Stimulated activated CD8-positive, alpha-beta memory T cell treated with anti-CD3 and anti-CD28 coated beads, Interleukin-7, amount 100 ng/mL, for 4 hours (primary cell): ENCODE measurements at regions not wholly inside any gene's neighbourhood (a gene's known extent, or its start where the extent isn't known, plus 50 kb on each side); places are given as distances from the start of the nearest gene placed in this dataset.

ENCODE experiments used
- DNase-seq, 2 donors: peaks; one replicate each; pipeline ENCODE4 v3.0.0-alpha.2; 2020; ENCODE audit warnings: low read depth in 2 of 2

GRCh38 chr2:126392889-126393288, 263.1 kb upstream of the GYPC start:
- no peak for DNase-seq

DNA sequence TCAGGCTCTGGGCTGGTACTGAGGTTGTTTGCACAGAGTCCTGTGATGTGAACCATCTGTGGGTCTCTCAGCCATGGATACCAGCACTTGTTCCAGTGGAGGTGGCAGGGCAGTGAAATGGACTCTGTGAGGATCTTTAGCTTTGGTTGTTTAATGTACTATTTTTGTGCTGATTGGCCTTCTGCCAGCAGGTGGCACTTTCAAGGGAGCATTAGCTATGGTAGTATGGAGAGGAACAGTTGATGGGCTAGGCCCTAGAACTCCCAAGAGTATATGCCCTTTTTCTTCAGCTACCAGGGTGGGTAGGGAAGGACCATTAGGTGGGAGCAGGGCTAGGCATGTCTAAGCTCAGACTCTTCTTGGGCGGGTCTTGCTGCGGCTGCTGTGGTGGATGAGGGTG, 257.0 kb upstream of the GYPC start:
- no peak for DNase-seq

DNA sequence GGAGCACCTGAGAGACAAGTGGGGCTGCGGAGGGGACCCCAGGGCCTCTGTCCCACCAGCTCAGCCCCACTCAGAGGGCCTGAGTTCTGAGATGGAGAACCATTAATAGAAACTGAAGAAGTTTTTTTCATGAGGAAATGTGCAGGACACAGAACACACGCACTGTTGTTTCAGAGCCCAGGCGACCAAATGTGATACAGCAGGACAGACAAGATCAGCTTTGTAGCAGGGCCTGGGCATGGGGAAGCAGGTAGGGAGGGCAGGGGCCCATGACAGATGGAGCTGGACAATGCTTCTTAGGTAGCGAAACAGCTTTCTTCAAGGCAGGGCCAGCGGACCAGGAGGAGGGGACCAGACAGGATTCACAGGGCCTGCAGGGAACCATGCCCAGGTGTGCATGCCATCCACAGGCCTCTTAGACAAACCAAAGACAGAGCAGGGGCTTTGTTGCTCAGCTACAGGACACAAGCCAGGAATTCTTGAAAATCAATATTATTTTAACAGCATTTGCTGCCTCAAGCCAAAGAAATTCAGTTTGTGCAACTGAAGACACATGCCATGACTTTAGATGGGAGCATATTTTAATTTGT, 252.8 kb upstream of the GYPC start:
- DNase-seq = no peak

DNA sequence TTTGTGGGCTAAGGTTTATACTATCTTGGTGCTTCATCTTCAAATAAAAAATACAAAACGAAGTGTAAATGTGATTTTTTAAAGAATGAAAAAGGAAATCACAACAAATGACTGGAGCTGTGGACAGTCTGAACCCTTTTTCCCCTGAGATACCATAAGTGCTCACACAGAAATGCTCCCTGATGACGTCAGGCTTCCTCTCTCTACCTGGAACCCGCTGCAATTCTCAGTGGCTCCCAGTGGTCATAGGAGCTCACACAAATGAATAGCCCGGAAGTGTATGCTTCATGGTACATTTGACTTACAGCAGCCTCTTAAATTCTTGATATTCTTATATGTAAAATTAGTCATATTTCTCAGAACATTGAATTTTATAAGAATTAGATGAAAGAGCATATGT, 249.7 kb upstream of the GYPC start:
- DNase-seq = no peak

DNA sequence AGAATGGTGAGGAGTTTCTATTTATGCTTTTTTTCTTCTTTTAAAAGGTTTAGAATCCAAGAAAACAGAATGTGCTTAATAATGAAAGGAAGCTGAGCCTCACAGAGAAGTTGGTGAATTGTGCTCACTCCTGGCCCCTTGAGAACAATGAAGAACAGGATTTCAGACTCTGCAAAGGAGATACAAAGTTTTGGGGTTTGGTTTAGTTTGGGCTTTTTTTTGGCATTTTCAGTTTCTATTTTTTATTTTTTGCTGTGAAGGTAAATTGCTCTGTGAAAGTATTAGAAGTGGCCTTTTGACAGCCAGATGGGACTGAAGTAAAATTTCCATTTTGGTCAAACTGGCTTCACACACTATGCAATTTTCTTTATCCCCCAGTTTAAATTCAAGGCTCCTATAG, 247.3 kb upstream of the GYPC start:
- DNase-seq = no peak

GRCh38 chr2:126409850-126410249, 246.1 kb upstream of the GYPC start:
- no peak for DNase-seq

DNA sequence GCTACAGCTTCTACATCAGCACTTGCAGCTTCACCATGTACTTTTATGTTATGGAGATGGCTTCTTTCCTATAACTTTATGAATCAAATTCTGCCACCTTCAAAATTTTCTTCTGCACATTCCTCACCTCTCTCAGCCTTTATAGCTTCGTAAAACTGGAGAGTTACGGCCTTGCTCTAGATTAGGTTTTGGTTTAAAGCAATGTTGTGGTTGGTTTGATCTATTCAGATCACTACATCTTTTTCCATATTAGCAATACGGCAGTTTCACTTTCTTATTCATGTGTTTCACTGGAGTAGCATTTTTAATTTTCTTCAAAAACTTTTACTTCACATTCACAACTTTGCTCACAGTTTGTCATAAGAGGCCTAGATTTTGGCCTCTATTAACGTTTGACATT, 242.9 kb upstream of the GYPC start:
- no peak for DNase-seq

DNA sequence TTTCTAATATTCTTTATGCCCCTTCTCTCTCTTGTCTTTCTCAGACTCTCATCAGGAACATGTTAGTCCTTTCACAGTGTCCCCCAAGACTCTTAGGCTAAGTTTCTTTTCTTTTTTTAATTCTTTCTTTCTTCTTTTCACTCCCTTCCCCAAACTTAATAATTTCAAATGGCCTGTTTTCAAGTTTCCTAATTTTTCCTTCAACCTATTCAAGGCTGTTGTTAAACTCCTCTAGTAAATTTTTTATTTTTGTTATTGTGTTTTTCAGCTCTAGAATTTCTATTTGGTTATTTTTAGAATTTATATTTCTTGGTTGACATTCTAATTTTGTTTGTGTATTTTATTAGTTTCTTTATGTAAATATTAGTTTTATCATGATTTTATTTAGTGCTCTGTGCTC, 236.6 kb upstream of the GYPC start:
- DNase-seq = no peak

DNA sequence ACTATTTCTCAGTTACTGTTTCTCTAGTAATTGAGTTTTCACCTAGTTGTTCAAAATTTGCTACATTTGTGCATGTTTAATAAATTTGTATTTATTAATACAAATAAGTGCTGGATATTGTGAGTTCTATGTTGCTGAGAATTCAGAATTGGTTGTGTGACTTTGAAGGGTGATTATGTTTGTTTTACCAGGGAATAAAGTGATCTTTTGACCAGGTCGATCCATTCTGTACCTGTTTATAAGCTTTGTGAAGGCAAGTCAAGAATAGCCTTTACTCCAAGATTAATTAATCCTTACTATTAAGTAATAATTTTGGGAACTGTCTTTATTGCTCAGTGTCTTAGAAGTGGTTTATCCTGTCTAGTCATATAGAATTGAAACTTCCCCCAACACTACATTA, 230.0 kb upstream of the GYPC start:
- no peak for DNase-seq

DNA sequence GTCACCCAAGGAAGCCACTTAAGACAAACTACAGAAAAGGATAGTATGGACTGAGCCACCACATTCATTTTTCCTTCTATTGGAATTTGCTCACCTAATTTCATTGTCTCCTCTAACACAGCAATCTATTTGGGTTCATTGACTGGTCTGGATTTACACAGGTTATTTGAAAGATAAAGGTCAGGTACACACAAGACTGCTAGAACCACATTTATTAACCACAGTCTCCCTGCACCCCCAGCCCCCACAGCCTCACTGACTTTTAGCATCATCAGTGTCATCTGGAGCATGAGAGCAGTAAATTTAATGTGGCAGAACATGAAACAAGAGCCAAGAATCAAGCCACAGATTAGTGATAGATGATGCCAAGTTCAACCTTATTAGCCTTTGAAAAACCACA, 226.9 kb upstream of the GYPC start:
- DNase-seq = no peak

DNA sequence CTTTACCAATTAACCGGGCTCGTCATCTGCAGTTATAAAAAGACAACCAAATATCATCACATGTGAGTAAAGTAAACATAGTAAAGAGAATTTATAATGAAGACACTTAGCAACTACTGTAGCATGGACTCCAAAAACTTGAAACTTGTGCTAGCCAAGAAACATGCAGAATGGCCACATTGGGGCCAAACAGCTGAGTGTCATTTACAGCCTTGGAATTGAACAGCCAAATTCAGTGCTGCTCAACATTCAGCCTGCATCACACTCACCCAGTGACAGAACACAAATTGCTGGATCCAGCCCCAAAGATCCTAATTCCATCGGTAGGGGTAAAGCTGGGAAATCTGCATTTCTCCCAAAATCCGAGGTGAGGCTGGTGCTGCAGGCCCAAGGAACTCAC, 224.8 kb upstream of the GYPC start:
- no peak for DNase-seq

- no peak for DNase-seq
Observed at GRCh38 chr2:126436411-126436810, 219.5 kb upstream of the GYPC start.

GRCh38 chr2:126437016-126437415, 218.9 kb upstream of the GYPC start:
- no peak for DNase-seq

DNA sequence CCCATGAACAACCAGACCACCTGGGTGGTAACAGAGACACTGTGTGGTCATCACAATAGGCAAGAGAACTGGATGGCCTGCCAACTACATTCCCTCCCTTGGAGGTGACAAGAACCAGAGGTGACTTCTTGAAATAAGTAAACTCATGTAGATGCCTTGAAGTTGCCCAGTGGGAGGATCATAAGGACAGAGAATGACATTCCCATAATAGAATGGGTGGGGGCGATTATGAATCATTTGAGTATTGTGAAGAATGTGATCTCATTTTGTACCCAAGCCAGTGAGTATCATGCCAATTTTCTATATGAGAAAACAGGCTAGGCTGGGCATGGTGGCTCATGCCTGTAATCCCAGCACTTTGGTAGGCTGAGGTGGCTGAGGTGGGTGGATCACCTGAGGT, 211.4 kb upstream of the GYPC start:
- no peak for DNase-seq

DNA sequence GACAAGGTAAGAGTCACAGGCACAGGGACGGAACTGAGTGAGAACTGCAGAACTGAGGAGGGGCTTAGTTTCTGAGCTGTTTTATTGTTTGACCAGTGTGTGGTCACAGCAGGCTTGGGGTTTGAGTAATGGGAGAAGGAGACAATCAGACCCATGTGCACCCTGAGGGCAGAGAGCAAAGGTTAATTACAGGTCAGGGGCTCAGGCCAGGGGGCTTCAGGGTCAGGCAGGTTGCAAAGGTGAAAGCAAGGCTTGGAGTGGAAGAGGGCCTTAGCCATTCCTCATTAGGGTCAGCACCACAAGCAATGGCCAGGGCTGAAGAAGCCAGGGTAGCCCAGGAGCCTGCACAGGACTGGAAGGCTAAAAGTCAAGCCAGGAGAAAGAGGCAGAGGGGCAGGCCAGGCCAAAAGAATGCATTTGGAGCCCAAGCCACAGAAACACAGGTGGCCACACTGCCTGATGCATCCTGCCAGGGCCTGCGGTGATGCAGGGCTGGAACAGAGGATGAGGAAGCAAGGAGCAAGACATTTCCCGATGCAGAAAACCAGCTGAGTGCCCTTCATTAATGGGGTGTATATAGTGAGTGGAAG, 209.8 kb upstream of the GYPC start:
- no peak for DNase-seq

DNA sequence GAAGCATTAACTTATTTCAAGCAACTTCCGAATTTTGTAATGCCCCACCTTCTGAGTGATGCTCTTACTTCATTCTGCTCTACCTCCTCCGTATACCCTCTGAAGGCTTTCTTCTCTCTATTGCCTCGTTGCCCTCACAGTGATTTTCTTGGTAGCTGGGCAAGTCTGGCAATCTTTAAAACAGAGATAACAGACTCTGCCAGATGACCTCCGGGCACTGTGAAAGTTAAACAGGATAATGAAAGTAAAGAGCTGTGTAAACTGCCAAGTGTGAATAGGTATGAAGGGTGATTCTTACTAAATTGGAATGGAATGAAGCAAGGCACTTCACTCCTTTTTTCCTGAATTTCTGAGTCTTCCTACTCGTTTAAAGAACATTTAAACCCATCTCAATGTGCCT, 207.3 kb upstream of the GYPC start:
- DNase-seq = no peak

DNA sequence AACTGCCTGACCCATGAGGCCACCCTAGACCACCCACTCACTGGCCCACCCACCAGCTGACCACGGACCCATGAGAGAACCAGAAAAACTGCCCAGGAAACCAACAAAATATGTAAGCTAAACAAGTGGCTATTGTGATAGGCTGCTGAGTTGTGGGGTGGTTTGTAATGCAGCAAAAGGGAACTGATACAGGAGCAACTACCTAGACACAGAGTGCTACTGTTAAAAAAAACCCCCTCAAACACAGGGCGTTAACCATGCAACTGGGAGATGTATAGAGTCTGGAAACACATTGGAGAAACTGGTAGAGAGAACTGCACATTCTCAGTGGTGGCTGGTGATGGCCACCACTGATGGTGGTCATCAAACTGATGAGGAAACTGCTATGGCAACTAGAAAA, 206.3 kb upstream of the GYPC start:
- no peak for DNase-seq

DNA sequence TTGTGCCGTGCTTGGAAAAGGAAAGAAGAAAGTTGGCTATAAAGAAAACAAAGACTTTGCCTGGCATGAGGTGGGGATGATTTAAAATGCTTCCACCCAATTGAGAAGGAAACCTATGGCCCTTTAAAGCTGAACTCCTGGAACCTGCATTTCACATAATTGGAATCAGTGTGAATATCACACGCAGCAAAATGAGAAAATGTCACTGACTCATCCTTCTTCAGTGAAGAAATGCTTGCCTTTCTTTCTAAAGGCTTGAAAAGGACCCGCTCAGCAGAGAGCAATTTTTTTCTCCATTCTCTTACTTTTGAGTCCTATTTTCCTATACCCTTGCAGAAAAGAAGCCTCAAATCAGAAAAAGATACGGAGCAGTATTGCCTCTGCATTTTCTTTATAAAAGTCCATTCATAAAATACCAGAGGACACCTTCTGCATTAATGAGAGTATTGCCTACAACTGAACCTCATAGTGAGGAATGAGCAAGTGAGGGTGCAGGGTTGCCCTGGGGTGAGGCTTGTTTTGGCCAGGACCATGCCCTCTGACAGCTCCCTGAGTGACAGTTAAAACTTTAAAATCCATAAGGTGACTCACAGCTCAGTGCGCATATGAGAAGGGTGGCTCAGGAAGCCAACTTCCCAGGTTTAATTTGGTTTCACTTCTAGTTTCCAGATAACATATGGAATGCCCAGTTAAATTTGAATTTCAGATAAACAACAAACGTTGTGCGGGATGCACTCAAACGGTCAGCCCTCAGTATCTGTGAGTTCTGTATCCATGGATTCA, 191.9 kb upstream of the GYPC start:
- DNase-seq = no peak

DNA sequence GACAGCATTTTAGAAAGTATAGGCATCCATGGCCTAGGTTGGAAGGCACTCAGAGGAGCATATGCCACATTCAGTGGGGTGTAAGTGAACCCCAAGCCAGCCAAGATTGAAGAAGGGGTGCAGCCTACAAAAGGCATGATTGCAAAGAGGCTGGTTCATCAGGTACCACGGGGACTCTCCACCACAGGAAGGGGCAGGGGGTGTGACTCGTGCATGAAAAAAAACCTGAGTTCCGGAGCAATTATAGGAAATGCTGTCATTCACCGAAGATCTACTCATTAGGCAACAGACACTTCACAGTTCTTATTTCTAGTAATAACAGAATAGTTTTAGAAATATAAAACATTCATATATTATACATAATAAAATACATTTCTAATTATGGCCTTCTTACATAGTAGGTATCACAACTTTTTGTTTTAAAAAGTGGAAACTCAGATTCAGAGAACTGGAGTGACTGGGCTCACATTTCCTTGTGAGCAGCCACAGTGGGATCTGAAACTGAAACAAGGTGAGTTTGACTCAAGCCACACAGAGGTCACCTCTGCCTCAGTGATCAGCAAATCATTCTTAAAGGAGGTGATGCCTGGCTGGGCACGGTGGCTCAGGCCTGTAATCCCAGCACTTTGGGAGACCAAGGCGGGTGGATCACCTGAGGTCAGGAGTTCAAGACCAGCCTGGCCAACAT, 188.4 kb upstream of the GYPC start:
- DNase-seq = no peak

DNA sequence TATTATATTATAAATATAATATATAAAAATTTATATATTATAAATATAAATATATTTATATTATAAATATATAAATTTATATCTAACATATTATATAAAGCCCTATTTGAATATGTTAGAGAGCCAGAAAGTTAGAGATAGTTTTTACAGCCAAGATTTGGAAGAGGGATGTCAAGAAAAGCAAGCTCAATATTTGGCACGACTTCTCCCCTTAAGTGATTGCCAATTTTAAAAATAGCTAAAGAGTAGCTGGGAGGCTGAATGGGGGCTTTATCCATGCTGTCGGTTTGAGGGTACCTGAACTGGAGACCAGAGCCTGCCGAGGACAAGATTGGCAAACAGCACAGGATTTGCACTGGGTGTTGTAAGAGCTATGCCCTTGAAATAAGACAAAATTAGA, 180.9 kb upstream of the GYPC start:
- no peak for DNase-seq

- DNase-seq = no peak
Observed at GRCh38 chr2:126476691-126477090, 179.3 kb upstream of the GYPC start.

DNA sequence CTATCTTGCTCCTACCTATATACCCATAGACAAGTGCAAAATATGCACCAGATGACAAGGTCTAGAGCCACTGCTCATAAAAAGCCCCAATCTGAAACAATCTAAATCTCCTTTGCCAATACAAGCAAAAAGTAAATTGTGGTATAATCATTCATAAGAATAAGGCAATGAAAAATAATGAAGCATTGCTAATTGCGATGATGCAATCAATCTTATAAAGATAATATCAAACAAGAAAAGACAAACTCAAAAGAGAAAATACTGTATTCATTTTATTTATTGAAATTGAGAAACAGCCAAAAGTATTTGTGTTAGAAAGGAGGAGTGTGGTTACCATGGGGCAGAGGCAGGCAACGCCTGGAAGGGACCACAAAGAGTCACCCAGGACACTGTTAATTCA, 175.9 kb upstream of the GYPC start:
- DNase-seq = no peak
